Smooth muscle cell (in vitro differentiated cells): ENCODE measurements at regions not wholly inside any gene's neighbourhood (a gene's known extent, or its start where the extent isn't known, plus 50 kb on each side); places are given as distances from the start of the nearest gene placed in this dataset.
"Not testable (repeated sequence)": the region's sequence is repeated elsewhere in the genome, so short reads cannot be mapped to it uniquely, and the experiment has no call there.

Experiments
- DNase-seq: peaks from one replicate; lab custom pipeline; 2025; ENCODE audit not compliant: unreplicated experiment; lab: John Stamatoyannopoulos, UW
- H2AFZ ChIP-seq: fragments of 200-600 bp; sonication (generic); 2 replicates; pipeline ENCODE4 v1.6.0; 2016; ENCODE audit warnings: antibody characterized with exemption, low read depth, mild to moderate bottlenecking
- H3F3A ChIP-seq: fragments of 200-600 bp; sonication (generic); 2 replicates; pipeline ENCODE4 v1.6.0; 2017; ENCODE audit warnings: antibody characterized with exemption, low read depth
- H3K27ac ChIP-seq: fragments of 200-600 bp; sonication (generic); 2 replicates; pipeline ENCODE4 v1.5.1; 2016; ENCODE audit warnings: low read depth, mild to moderate bottlenecking
- H3K27me3 ChIP-seq: fragments of 200-600 bp; sonication (generic); 2 replicates; pipeline ENCODE4 v1.6.1; 2016; ENCODE audit warnings: low read depth, mild to moderate bottlenecking
- H3K36me3 ChIP-seq: fragments of 200-600 bp; sonication (generic); 2 replicates; pipeline ENCODE4 v1.5.1; 2016; ENCODE audit warnings: low read depth
- H3K4me1 ChIP-seq: fragments of 200-600 bp; sonication (generic); 2 replicates; pipeline ENCODE4 v1.5.1; 2016; ENCODE audit warnings: low read depth
- H3K4me2 ChIP-seq: fragments of 200-600 bp; sonication (generic); 2 replicates; pipeline ENCODE4 v1.6.0; 2016; ENCODE audit warnings: mild to moderate bottlenecking
- H3K4me3 ChIP-seq: fragments of 200-600 bp; sonication (generic); 2 replicates; pipeline ENCODE4 v1.5.1; 2016; ENCODE audit warnings: mild to moderate bottlenecking
- H3K79me2 ChIP-seq: fragments of 200-600 bp; sonication (generic); 2 replicates; pipeline ENCODE4 v1.6.0; 2016; ENCODE audit warnings: low read depth, mild to moderate bottlenecking
- H3K9ac ChIP-seq: fragments of 200-600 bp; sonication (generic); 2 replicates; pipeline ENCODE4 v1.6.0; 2016; ENCODE audit warnings: low read depth
- H3K9me3 ChIP-seq: fragments of 200-600 bp; sonication (generic); replicated peaks from 2 replicates; pipeline ENCODE4 v1.5.1; 2016; ENCODE audit warnings: low read depth
- H4K20me1 ChIP-seq: fragments of 200-600 bp; sonication (generic); 2 replicates; pipeline ENCODE4 v1.6.0; 2016; ENCODE audit warnings: low read depth
- WGBS: methylation state at CpG from one replicate; pipeline ENCODE4 v1.1.7; 2016; ENCODE audit warnings: low lambda C conversion rate; 5-methylcytosine and 5-hydroxymethylcytosine counted together
- TF ChIP-seq, protein P1 (sequence below): fragments of 200-600 bp; sonication (generic); IDR thresholded peaks from 2 replicates; pipeline ENCODE4 v1.5.1; 2017; ENCODE audit warnings: borderline replicate concordance, mild to moderate bottlenecking, antibody characterized with exemption; ENCODE audit not compliant: insufficient read depth, poor library complexity, severe bottlenecking

DNA sequence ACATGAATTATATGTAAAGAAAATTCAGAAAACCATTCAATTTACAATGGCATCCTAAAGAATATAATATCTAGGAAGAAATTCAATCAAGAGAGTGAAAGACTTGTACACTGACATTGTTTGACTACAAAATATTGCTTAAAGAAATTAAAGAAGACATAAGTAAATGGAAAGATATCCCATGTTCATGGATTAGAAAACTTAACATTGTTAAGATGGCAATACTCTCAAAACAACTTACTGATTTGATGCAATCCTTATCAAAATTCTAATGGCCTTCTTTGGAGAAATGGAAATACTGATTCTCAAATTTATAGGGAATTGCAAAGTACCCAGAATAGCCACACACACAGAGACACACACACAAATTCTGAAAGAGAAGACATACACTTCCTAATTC is 298.3 kb upstream of the EXOC2 start:
- H3K4me1 ChIP-seq = no peaks in the 10 kb centered on the region
- no peaks in the 10 kb centered on the region for H3K27me3 ChIP-seq
- H3K4me2 ChIP-seq = no peak overlapping the region
- H3K27ac ChIP-seq = no peak overlapping the region
- H3K36me3 ChIP-seq = no peaks in the 10 kb centered on the region
- H4K20me1 ChIP-seq = no peaks in the 10 kb centered on the region
- no peak overlapping the region for H2AFZ ChIP-seq
- no peaks in the 10 kb centered on the region for H3F3A ChIP-seq
- no peaks in the 10 kb centered on the region for H3K79me2 ChIP-seq
- H3K9ac ChIP-seq = no peak overlapping the region
- no peak for DNase-seq
- no peak overlapping the region for H3K4me3 ChIP-seq
- H3K9me3 ChIP-seq = no peaks in the 10 kb centered on the region
- TF ChIP-seq, protein P1, sequence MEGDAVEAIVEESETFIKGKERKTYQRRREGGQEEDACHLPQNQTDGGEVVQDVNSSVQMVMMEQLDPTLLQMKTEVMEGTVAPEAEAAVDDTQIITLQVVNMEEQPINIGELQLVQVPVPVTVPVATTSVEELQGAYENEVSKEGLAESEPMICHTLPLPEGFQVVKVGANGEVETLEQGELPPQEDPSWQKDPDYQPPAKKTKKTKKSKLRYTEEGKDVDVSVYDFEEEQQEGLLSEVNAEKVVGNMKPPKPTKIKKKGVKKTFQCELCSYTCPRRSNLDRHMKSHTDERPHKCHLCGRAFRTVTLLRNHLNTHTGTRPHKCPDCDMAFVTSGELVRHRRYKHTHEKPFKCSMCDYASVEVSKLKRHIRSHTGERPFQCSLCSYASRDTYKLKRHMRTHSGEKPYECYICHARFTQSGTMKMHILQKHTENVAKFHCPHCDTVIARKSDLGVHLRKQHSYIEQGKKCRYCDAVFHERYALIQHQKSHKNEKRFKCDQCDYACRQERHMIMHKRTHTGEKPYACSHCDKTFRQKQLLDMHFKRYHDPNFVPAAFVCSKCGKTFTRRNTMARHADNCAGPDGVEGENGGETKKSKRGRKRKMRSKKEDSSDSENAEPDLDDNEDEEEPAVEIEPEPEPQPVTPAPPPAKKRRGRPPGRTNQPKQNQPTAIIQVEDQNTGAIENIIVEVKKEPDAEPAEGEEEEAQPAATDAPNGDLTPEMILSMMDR = no peak

DNA sequence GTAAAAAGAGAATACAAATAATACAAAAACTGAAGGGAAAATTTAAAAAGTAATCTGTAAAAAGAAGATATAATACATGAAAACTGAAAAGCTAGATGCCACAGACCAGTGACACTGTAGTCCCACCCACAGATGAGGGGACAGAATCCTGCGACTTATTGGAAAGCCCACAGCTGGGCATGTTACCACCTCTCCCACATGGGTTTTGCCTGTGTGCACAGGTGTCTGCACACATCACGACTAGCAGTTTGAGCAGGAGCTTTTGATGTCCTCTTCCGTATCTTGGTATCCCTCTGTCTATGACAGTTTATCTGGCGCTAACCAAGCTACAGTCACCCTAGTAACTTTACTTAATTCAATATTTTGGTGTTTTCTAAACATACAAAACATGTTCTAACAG is 291.1 kb upstream of the EXOC2 start:
- Histone ChIP-seq H3K9me3 (no peaks in the 10 kb centered on the region), H3K27ac (no peak overlapping the region), H4K20me1 (no peaks in the 10 kb centered on the region), H3K4me2 (no peak overlapping the region), H3K36me3 (no peaks in the 10 kb centered on the region), H3K27me3 (no peaks in the 10 kb centered on the region), H3K9ac (no peak overlapping the region), H3K4me1 (peaks cover 7% of the 10 kb centered on the region), H3F3A (no peaks in the 10 kb centered on the region), H2AFZ (no peak overlapping the region), H3K4me3 (no peak overlapping the region), H3K79me2 (no peaks in the 10 kb centered on the region)
- TF ChIP-seq, protein P1 = no peak
- 93% methylated on average over 4 of the region's 4 CpGs for WGBS
- DNase-seq = no peak

DNA sequence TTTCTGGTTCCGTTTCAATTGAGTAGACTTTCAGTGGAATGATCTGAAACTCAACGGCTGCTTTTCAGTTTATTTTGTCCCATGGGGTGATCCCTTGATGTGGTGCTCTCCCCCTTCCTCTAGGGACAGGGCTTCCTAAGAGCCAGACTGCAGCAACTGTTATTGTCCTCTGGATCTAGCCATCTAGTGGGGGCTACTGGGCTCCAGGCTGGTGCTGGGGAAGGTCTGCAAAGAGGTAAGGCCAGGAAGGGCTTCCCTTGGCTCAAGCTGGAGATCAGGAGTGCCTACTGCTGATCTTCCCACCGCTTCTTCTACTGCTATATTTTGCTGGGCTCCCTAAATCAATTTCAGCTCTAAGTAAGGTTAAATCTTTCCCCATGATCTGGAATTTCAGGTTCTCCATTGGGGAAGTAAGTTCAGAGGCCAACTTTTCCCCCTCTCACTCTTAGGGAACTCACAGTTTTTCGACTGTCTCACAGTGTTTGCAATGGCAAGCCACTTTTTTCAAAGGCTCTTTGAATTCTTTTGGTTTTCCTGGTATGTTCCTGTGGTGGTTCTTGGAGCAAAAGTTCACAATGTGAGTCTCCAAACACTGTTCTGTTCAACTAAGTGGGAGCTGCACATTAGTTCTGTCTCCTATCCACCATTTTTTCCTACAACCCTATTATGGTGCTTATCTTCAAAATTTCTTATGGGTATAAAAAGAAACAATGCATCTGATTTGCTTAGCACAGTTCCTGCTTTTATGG is 286.2 kb upstream of the EXOC2 start:
- Histone ChIP-seq H4K20me1 (no peaks in the 10 kb centered on the region), H3K4me1 (peaks cover 7% of the 10 kb centered on the region), H3K4me3 (no peak overlapping the region), H2AFZ (no peak overlapping the region), H3K36me3 (no peaks in the 10 kb centered on the region), H3K9me3 (no peaks in the 10 kb centered on the region), H3K4me2 (peak overlapping the region; percentile 60), H3K9ac (no peak overlapping the region), H3K27me3 (no peaks in the 10 kb centered on the region), H3F3A (no peaks in the 10 kb centered on the region), H3K27ac (no peak overlapping the region), H3K79me2 (no peaks in the 10 kb centered on the region)
- 79% methylated on average over 4 of the region's 4 CpGs for WGBS
- no peak for DNase-seq
- TF ChIP-seq, protein P1 = no peak

DNA sequence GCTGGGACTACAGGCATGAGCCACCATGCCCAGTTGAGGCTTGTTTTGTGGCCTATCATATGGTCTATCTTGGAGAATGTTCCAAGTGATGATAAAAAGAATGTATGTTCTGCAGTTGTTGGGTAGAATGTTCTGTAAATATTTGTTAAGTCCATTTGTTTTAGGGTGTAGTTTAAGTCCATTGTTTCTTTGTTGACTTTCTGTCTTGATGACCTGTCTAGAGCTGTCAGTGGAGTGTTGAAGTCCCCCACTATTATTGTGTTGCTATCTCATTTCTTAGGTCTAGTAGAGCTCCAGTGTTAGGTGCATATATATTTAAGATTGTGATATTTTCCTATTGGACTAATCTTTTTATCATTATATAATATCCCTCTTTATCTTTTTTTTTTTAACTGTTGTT is 284.3 kb upstream of the EXOC2 start:
- H3K27me3 ChIP-seq, H3F3A ChIP-seq, H3K4me3 ChIP-seq, H3K9me3 ChIP-seq, H3K27ac ChIP-seq, H3K4me1 ChIP-seq, H3K36me3 ChIP-seq, H3K4me2 ChIP-seq, DNase-seq, H3K9ac ChIP-seq, H4K20me1 ChIP-seq, H2AFZ ChIP-seq, H3K79me2 ChIP-seq: not testable (repeated sequence)
